GM18907 (cell line): ENCODE measurements at regions not wholly inside any gene's neighbourhood (a gene's known extent, or its start where the extent isn't known, plus 50 kb on each side); places are given as distances from the start of the nearest gene placed in this dataset.
"Not testable (repeated sequence)": the region's sequence is repeated elsewhere in the genome, so short reads cannot be mapped to it uniquely, and the experiment has no call there.

Experiments
- ATAC-seq: cut with Tn5 transposase; IDR thresholded peaks from one replicate; pipeline ENCODE4 v1.9.1; 2021; ENCODE audit warnings: mild to moderate bottlenecking, moderate library complexity; ENCODE audit not compliant: unreplicated experiment

DNA sequence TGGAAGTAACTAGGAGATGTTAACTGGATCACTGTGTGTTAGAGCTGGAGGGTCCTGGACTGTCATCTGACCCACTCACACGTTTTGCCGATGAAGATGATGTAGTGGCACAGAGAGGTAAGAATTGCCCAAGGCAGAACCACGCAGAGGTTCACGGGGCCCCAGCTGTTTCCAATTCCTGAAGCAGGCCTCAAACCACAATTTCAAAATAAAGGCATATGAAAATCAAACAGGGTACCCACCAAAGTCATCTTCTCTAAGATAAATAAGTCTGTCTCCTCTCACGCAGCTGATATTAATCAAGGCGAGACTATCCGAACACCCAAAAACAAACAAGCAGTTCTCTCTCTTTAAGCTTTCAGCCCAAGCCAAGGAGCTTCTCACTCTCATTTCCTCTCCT lies 113.3 kb upstream of the JCAD start:
- ATAC-seq, result no peak

DNA sequence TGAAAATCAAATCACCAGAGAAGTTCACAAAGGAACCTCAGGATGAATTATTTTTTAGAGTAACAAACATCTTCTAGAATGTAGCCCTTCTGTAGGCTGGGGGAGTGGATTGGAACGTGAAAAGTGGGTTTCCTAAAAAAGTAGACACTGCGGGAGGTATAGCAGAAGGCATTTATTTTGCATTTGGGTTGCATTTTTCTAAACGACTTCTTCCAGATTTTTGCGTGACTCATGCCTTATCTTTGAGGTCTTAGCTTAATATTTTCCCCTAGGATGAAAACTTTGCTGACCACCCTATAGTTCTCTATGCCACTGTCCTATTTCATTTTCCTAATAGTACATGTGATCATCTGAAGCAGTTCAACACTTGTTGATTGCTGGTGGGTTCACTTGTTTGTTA lies 112.7 kb upstream of the JCAD start:
- no peak for ATAC-seq

DNA sequence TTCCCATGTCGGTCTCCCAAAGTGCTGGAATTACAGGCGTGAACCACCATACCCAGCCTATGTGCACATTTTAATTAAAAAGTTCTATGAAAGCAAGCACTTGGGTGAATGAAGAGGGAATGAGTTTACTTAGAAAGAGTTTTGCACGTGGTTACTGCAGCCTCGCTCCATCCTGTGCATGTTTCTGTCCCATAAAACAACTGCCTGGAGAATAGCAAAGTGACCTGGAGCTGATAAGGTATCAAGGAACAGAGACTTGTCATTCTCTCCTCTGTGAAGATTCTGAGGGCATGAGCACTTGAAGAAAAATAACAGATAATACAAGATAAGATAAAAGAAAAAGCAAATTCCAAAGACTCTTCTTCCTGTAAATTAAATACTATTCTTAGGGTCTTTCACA lies 112.2 kb upstream of the JCAD start:
- ATAC-seq, result no peak

DNA sequence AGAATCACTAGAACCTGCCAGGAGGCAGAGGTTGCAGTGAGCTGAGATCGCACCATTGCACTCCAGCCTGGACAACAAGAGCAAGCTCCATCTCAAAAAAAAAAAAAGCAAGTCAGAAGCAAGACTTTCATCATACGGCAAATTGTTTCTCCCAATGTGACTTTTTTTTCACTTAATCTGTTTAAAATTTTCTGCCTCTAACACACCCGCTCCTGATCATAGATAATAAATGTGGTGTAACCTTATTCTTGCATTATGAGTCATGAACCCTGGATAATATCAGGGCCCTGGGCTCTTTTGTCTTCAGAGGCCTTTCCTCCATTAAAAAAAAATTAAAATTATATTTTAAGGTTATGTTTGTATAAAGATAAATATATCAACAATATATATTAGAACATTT lies 111.4 kb upstream of the JCAD start:
- ATAC-seq, result no peak

DNA sequence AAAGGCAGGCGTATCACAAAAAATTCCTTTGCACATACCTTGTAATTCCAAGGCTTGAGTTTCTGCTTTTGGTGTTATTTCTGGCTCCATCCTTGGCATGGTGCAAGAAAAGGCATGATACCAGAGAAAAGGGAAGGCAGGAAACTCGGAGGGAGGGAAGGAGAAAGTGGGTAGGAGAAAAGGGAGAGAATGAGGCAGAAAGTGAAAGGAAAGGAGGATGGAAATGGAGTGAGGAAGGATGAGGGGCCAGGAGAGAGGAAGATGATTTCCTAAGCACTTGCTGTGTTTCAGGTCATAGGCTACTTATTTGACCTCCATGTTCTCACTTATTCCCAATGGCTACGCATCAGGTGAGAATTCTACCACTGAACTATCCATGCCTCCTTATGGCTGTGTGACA lies 110.8 kb upstream of the JCAD start:
- ATAC-seq, result no peak

DNA sequence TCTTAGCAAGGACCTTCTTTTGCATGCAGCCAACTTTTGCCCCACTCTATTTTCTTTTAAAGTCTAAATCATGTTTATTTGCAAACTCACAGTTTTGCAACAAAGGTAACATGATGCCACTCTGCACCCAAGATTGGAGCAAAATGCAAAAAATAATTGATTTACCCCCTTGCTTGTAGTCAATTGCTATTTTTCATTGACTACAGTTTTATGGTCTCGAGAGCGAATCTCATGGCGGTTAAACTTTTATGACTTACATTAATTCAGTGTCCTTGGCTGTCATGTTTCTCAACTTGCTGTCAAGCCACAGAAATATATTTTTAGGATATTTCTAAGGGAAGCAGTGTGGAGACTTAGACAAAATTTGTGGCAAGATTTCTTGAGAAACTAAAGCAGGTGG lies 110.0 kb upstream of the JCAD start:
- ATAC-seq, result no peak

DNA sequence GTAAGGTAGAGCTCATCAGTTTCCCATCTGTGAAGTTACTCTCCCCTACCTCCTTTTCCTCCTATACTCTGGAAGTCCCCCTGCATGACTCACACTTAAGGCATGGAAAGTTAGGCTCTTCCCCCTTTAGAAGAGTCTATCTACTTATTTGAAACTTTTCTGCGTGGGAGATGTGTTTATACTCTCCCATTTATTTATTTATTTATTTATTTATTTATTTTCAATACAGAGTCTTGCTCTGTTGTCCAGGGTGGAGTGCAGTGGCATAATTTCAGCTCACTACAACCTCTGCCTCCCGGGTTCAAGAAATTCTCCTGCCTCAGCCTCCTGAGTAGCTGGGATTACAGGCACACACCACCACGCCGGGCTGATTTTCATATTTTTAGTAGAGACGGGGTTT lies 107.5 kb upstream of the JCAD start:
- ATAC-seq, result no peak

DNA sequence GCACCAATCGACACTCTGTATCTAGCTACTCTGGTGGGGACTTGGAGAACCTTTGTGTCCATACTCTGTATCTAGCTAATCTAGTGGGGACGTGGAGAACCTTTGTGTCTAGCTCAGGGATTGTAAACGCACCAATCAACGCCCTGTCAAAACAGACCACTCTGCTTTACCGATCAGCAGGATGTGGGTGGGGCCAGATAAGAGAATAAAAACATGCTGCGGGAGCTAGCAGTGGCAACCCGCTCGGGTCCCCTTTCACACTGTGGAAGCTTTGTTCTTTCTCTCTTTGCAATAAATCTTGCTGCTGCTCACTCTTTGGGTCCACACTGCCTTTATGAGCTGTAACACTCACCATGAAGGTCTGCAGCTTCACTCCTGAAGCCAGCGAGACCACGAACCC lies 104.0 kb upstream of the JCAD start:
- not testable (repeated sequence) for ATAC-seq

DNA sequence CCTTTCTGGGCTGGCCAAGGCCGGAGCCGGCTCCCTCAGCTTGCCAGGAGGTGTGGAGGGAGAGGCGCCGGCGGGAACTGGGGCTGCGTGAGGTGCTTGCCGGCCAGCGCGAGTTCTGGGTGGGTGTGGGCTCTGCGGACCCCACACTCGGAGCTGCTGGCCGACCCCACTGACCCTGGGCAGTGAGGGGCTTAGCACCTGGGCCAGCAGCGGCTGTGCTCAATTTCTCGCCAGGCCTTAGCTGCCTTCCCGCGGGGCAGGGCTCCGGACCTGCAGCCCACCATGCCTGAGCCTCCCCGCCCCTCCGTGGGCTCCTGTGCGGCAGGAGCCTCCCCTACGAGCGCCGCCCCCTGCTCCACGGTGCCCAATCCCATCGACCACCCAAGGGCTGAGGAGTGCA lies 103.4 kb upstream of the JCAD start:
- ATAC-seq, result not testable (repeated sequence)

DNA sequence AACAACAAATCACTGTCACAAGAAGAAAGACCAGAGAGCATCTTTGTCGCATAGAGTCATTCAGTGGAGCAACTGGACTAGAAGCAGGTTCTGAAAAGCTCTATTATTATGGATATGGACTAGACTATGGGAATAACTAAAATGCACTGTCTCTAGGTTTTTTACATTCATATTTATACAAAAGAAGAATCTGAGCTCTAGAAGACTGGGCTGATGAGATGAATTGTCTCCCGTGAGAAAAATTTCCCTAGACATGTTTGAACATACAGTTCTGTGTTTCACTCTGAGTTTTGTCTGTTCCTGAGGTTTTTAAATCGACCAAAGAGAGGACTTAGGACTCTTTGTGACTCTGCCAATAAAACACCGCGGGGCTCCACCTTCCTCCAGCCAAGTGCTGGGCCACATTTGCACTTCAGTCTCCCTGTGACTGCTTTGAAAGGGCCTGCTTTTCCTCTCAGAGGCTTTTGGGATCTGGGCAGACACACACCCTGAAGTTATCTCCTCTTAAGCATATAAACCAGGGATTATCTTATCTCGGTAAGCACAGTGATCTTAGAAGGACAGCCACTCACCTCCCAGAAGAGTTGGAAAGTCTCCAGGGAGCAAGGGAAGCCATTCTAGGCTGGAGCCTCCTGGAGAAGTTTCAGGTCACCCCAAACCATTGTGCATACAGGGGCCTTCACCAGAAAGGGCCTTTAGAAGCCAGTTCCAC lies 101.0 kb upstream of the JCAD start:
- no peak for ATAC-seq

DNA sequence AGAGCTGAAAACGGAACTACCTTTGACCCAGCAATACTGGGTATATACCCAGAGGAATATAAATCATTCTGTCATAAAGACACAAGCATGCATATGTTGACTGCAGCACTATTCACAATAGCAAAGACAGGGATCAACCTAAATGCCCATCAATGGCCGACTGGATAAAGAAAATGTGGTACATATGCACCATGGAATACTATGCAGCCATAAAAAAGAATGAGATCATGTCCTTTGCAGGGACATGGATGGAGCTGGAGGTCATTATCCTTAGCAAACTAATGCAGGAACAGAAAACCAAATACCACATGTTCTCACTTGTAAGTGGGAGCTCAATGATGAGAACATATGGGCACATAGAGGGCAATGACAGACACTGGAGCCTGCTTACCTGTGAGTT lies 100.2 kb upstream of the JCAD start:
- not testable (repeated sequence) for ATAC-seq

DNA sequence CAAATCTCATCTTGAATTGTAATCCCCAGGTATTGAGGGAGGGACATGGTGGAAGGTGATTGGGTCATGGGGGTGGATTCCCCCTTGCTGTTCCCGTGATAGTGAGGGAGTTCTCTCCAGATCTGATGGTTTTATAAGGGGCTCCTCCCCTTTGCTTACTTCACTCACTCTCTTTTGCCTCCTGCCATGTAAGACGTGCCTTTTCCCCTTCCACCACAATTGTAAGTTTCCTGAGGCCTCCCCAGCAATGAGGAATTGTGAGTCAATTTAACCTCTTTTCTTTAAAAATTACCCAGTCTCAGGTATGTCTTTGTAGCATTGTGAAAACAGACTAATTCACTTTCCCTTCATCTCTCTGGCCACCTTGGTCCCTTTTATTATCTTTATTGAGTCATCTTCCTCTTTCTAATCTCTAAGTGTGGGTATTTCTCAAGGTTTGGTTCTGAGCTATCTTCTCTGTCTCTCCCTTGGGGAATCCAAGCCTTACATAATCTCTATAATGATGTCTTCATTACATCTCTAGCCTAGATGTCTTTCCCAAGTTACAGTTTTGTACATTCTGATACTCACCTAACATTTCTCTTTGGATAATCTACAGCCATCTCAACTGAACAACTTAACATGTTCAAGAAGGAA lies 99.1 kb upstream of the JCAD start:
- ATAC-seq, result no peak

DNA sequence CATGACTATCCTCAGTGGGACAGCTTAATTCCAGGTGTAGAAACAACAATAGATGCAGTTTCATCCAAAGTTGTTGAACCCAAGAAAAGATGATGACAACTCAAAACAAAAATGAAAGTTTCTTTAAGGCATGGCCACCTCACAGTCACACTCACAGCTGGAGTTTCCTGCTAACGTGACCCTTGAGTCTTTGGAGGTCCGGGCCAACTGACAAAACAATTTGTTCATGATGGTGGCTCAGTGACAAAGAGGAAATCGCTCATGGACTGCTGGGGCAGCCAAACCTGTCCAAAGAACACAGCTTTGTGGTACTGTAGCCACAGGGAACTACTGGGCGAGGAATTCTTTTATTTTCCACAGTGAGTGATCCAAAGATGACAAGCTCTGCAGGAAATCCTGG lies 96.0 kb upstream of the JCAD start:
- no peak for ATAC-seq

DNA sequence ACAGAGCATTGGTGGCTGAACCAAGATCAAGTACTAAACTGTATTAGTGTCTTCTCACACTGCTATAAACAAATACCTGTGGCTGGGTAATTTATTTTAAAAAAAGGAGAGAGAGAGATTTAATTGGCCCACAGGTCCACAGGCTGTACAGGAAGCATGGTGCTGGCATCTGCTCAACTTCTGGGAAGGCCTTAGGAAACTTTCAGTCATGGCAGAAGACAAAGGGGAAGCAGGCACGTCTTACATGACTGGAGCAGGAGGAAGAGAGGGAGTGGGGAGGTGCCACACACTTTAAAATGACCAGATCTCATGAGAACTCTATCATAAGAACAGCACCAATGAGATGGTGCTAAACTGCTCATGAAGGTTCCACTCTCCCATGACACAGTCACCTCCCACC lies 95.2 kb upstream of the JCAD start:
- no peak for ATAC-seq

DNA sequence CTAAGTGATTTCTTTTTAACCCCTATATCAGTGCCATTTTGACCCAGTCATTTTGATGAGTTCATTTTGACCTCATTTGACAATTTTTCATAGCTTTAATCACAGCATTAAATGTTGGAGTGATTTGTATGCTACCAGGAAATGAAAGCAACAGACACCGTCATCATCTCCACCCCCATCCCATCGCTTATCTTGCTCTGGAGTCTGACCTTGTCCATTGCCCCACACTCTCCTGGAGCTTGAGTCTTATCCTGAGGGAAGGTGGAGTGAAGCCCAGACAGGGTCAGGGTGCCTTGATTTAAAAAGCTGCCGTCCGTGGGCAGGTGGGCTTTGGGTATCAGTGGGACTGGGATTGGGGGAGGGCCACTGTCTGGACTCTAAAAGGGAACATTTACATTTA lies 94.7 kb upstream of the JCAD start:
- no peak for ATAC-seq

DNA sequence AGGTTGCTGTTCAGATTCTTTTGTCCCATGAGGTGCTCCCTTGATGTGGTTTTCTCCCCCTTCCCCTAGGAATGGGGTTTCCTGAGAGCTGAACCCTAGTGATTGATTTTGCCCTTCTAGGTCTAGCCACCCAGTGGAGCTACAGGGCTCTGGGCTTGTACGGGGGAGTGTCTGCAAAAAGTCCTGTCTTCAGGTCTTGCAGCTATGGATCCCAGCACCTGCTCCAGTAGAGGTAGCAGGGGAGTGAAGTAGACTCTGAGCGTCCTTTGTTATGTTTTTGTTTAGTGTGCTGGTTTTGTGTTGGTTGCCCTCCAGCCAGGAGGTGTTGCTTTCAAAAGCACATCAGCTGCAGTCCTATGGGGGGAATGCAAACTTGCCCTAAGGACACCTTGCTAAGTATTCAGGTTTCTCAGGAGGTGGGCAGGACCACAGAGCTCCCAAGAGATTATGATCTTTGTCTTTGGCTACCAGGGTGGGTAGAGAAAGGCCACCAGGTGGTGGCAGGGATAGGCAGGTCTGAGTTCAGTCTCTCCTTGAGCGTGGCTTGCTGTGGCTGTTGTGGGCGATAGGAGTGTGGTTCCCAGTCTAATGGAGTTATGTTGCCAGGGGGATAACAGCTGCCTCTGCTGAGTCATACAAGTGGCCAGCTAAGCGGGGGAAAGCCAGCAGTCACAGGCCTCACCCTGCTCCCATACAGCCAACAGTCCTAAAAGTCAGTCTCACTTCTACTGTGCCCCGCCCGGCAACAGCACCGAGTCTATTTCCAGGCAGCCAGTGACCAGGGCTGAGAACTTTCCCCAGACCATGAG lies 92.4 kb upstream of the JCAD start:
- ATAC-seq, result no peak

DNA sequence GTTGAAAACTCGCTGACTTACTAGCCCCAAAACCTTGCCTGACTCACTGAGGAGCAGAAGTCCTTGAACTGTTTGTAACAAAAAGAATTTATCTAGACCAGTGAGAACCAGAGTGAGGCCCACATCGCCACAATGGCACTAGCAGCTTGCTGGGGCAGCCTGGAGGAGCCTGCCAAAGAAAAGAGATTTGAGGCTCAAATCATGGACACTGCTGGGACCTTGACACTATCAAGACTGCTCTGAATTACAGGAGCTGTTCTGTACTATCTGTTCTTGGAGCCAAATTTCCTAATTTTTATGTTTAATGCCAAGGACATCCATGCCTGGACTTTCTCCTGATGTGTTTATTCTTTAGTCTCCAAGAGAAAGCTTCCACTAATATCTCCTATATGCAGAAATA lies 82.0 kb upstream of the JCAD start:
- no peak for ATAC-seq

DNA sequence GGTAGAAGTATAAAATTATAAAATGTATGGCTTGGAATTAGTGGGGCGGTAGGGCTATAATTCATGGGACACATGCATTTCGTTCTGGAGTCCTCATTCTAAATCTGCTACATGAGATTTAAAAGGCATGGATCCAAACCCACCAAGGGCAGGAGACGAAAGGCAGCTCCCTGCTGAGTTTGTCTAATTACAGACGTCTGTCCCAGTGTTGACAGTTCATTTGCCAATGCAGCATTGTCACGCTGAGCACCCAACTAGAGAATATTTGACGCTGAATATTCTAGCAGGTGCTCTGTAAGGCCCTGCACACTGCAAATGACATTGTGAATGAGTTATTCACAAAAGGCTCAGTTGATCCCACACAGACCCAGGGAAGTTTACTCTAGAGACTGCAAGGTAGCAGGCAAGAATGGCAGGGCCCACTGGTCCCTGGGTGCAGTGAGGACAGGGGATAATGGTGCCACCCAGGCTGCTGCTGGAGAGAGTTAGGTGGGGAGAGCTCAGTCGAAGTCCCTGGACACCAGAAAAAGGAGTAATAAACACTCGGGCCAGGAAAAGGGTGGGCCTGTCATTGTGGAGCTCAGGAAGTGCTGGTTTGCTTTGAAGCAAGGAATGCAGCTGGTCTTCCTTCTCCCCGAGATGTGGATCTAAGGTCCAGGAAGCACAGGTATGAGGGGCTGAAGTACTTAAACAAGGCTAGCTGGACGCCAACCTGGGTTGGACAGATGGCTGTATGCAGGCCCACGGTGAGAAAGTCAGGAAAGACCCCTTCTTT lies 75.0 kb upstream of the JCAD start:
- ATAC-seq, result no peak

DNA sequence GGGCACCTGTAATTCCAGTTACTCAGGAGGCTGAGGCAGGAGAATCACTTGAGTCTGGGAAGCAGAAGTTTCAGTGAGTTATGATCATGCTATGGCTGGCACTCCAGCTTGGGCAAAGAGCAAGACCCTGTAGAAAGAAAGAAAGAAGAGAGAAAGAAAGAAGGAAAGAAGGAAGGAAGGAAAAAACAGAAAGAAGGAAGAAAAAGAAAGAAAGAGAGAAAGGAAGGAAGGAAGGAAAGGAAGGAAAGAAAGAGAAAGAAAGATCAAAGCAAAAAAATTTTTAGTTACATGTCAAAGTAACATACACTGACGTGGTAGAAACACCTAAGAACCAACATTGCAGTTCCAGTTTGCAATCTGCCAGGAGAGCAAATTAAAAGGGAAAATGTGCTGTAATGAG lies 73.8 kb upstream of the JCAD start:
- no peak for ATAC-seq

DNA sequence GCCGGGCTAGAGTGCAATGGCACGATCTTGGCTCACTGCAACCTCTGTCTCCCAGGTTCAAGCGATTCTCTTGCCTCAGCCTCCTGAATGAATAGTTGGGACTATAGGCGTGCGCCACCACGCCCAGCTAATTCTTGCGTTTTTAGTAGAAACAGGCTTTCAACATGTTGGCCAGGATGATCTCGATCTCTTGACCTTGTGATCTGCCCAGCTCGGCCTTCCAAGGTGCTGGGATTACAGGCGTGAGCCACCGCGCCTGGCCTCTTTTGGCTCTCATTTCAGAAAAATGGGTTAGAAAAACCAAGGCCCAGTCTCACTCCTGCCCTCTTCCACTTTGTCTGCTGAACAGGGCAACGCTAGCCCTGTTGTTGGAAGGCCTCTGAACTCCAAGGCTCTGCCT lies 72.0 kb upstream of the JCAD start:
- ATAC-seq, result not testable (repeated sequence)

DNA sequence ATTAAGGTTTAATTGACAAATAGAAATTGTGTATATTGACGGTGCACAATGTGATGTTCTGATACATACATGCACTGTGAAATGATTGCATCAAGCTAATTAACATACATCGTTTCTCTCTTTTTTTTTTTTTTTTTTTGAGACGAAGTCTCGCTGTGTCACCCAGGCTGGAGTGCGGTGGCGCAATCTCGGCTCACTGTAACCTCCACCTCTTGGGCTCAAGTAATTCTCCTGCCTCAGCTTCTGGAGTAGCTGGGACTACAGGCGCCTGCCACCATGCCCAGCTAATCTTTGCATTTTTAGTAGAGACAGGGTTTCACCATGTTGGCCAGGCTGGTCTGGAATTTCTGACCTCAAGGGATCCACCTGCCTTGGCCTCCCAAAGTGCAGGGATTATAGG lies 69.9 kb upstream of the JCAD start:
- ATAC-seq, result not testable (repeated sequence)
